ENCODE measurements at regions not wholly inside any gene's neighbourhood (a gene's known extent, or its start where the extent isn't known, plus 50 kb on each side); places are given as distances from the start of the nearest gene placed in this dataset.

DNA sequence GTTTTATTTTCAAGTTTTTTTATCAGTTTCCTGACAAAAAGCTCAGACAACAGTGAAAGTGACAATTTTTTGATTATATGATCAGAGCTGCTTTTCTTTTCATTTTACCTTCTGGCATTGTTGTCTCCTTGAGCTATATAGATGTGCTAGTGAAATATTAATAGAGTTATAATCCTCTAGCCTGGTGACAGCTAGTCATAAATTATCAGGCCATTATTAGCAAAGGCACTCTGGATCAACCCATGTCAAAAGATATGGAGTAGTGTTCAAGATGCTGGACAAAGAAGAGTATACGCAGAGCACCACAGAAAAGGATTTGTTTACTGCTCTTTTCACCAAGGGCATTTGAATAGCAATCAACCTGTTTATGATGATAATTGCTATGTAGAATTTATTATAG is 1230.1 kb downstream of the HACE1 start:
- no peaks in the 10 kb centered on the region for H3K27me3 ChIP-seq
- no peak overlapping the region for H3K4me3 ChIP-seq
- H3K27ac ChIP-seq, result no peak overlapping the region
- no peak for TF ChIP-seq CTCF (IDR thresholded peaks at IDR 0.05; ENCODE audit: low read depth, low read length)
- DNase-seq (ENCODE audit: low read depth in 1 of 2, low spot score in 1 of 2), result no peak
- no peaks in the 10 kb centered on the region for H3K4me1 ChIP-seq (ENCODE audit: low read depth)
- H3K36me3 ChIP-seq, result no peaks in the 10 kb centered on the region
- no peaks in the 10 kb centered on the region for H3K9me3 ChIP-seq (ENCODE audit: low read depth)

- Histone ChIP-seq H3K27ac (no peak overlapping the region), H3K9me3 (ENCODE audit: low read depth) (no peaks in the 10 kb centered on the region), H3K4me3 (no peak overlapping the region), H3K4me1 (ENCODE audit: low read depth) (no peaks in the 10 kb centered on the region), H3K27me3 (no peaks in the 10 kb centered on the region), H3K36me3 (no peaks in the 10 kb centered on the region)
- TF ChIP-seq CTCF (IDR thresholded peaks at IDR 0.05; ENCODE audit: low read depth, low read length), result no peak
- DNase-seq (ENCODE audit: low read depth in 1 of 2, low spot score in 1 of 2), result no peak
Observed at GRCh38 chr6:103617642-103618041, 1242.1 kb downstream of the HACE1 start.

DNA sequence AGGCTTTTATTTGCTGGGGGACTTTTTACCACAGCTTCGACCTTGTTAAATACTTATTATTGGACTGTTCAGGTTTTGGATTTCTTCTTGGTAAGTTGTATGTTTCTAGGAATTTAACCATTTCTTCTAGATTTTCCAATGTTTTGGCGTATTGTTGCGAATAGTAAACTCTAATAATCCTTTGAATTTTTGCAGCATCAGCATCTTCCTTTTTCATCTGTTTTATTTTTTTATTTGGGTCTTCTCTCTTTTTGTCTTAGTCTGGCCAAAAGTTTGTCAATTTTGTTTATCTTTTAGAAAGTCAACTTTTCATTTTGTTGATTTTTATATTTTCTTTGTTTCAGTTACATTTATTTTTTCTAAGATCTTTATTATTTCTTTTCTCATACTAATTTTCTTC is 1272.0 kb downstream of the HACE1 start:
- no peak for TF ChIP-seq CTCF (IDR thresholded peaks at IDR 0.05; ENCODE audit: low read depth, low read length)

GRCh38 chr6:103578115-103578514 is 1281.6 kb downstream of the HACE1 start:
- Histone ChIP-seq H3K4me1 (ENCODE audit: low read depth) (no peaks in the 10 kb centered on the region), H3K36me3 (no peaks in the 10 kb centered on the region), H3K27ac (no peak overlapping the region), H3K27me3 (no peaks in the 10 kb centered on the region), H3K9me3 (ENCODE audit: low read depth) (no peaks in the 10 kb centered on the region), H3K4me3 (no peak overlapping the region)
- DNase-seq (ENCODE audit: low read depth in 1 of 2, low spot score in 1 of 2), result no peak
- TF ChIP-seq CTCF (IDR thresholded peaks at IDR 0.05; ENCODE audit: low read depth, low read length), result no peak

More for the DNA sequence above, 1272.0 kb downstream of the HACE1 start:
- Histone ChIP-seq H3K9me3 (ENCODE audit: low read depth) (no peaks in the 10 kb centered on the region), H3K4me1 (ENCODE audit: low read depth) (no peaks in the 10 kb centered on the region), H3K4me3 (no peak overlapping the region), H3K27me3 (no peaks in the 10 kb centered on the region), H3K36me3 (no peaks in the 10 kb centered on the region), H3K27ac (no peak overlapping the region)
- DNase-seq (ENCODE audit: low read depth in 1 of 2, low spot score in 1 of 2), result no peak

- Histone ChIP-seq H3K27me3 (no peaks in the 10 kb centered on the region), H3K4me3 (no peak overlapping the region), H3K36me3 (no peaks in the 10 kb centered on the region), H3K9me3 (ENCODE audit: low read depth) (no peaks in the 10 kb centered on the region), H3K27ac (no peak overlapping the region), H3K4me1 (ENCODE audit: low read depth) (no peaks in the 10 kb centered on the region)
- no peak for TF ChIP-seq CTCF (IDR thresholded peaks at IDR 0.05; ENCODE audit: low read depth, low read length)
- DNase-seq (ENCODE audit: low read depth in 1 of 2, low spot score in 1 of 2), result no peak
Observed at GRCh38 chr6:103570431-103570830, 1289.3 kb downstream of the HACE1 start.

GRCh38 chr6:103554911-103555310 is 1304.8 kb downstream of the HACE1 start:
- H3K4me1 ChIP-seq (ENCODE audit: low read depth), result no peaks in the 10 kb centered on the region
- H3K9me3 ChIP-seq (ENCODE audit: low read depth), result no peaks in the 10 kb centered on the region
- H3K4me3 ChIP-seq, result no peak overlapping the region
- TF ChIP-seq CTCF (IDR thresholded peaks at IDR 0.05; ENCODE audit: low read depth, low read length), result no peak
- H3K36me3 ChIP-seq, result no peaks in the 10 kb centered on the region
- no peak for DNase-seq (ENCODE audit: low read depth in 1 of 2, low spot score in 1 of 2)
- H3K27me3 ChIP-seq, result no peaks in the 10 kb centered on the region
- H3K27ac ChIP-seq, result no peak overlapping the region
